SK-N-SH (cell line): ENCODE measurements at regions not wholly inside any gene's neighbourhood (a gene's known extent, or its start where the extent isn't known, plus 50 kb on each side); places are given as distances from the start of the nearest gene placed in this dataset.

ENCODE experiments used
- CTCF ChIP-seq: fragments of 200-600 bp; sonication (generic); IDR thresholded peaks from 2 replicates; pipeline ENCODE4 v1.6.1; 2017; ENCODE audit warnings: antibody characterized with exemption, mild to moderate bottlenecking, moderate library complexity
- RCOR1 ChIP-seq: fragments of 150-350 bp; IDR thresholded peaks from 2 replicates; pipeline ENCODE4 v1.6.1; 2017; ENCODE audit warnings: antibody characterized with exemption, low read length

DNA sequence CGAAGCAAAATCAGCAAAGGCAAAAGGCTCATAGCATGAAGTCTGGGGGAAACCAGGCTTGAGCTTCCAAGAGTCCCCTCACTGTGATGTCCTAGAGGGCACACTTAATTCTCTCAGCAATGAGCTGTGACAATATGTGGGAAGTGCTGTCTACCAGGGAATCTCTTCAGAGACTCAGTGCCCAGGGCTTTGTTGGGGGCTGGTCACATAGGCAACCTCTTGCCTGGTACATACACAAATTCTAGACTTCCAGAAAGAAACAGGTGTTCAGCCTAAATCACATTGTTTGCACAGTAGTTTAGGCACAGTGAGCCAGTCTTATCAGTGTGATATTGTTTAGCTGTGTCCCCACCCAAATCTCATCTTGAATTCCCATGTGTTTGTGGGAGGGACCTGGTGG, 400.5 kb downstream of the PRDM2 start:
- no peak for TF ChIP-seq CTCF
- TF ChIP-seq RCOR1: no peak
